NT2/D1 (cell line): ENCODE measurements at regions not wholly inside any gene's neighbourhood (a gene's known extent, or its start where the extent isn't known, plus 50 kb on each side); places are given as distances from the start of the nearest gene placed in this dataset.

Experiments
- SUZ12 ChIP-seq: IDR thresholded peaks from 2 replicates; pipeline ENCODE4 v1.6.1; 2011; ENCODE audit not compliant: insufficient read length, insufficient read depth; ENCODE audit errors: extremely low read depth
- ZNF274 ChIP-seq: IDR thresholded peaks from 2 replicates; pipeline ENCODE4 v1.6.1; 2011; ENCODE audit warnings: mild to moderate bottlenecking, low read depth, low read length

- TF ChIP-seq SUZ12: no peak
- no peak for TF ChIP-seq ZNF274
Observed at GRCh38 chr5:167587772-167588437, 703.5 kb upstream of the WWC1 start.
